ENCODE measurements at regions not wholly inside any gene's neighbourhood (a gene's known extent, or its start where the extent isn't known, plus 50 kb on each side); places are given as distances from the start of the nearest gene placed in this dataset.

GRCh38 chr9:119451426-119451825 lies 82.2 kb upstream of the BRINP1 start:
- Histone ChIP-seq H3K27me3 (ENCODE audit: control insufficient read depth in 3 of 3, insufficient read depth in 3 of 3, low read length in 3 of 3) (no peaks in the 10 kb centered on the region), H3K27ac (ENCODE audit: low read depth in 1 of 3, low read length in 2 of 3) (no peak overlapping the region), H3K36me3 (ENCODE audit: control insufficient read depth in 3 of 3, insufficient read depth in 2 of 3, low read depth in 1 of 3, low read length in 3 of 3) (no peaks in the 10 kb centered on the region), H3K4me3 (ENCODE audit: low read depth in 1 of 3, low read length in 3 of 3) (no peak overlapping the region), H3K9me3 (ENCODE audit: control insufficient read depth in 2 of 2, insufficient read depth in 1 of 2, low read depth in 1 of 2, low read length in 1 of 2) (no peaks in the 10 kb centered on the region), H3K4me1 (ENCODE audit: control insufficient read depth in 3 of 3, insufficient read depth in 2 of 3, low read depth in 1 of 3, low read length in 2 of 3) (peaks cover 0 to 4% (median 0%) of the 10 kb centered on the region in 3 donors)
- DNase-seq (peak in 1 of 2 donors; percentile 80), FAIRE-seq (no peak)

- WGBS, 3 donors, result 54 to 65% (median 57%) methylated on average over 4 of the region's 4 CpGs
- H3K27me3 ChIP-seq (ENCODE audit: control insufficient read depth in 3 of 3, insufficient read depth in 3 of 3, low read length in 3 of 3), result no peaks in the 10 kb centered on the region
- H3K9me3 ChIP-seq (ENCODE audit: control insufficient read depth in 2 of 2, insufficient read depth in 1 of 2, low read depth in 1 of 2, low read length in 1 of 2), result no peaks in the 10 kb centered on the region
- H3K27ac ChIP-seq (ENCODE audit: low read depth in 1 of 3, low read length in 2 of 3), result no peak overlapping the region
- H3K36me3 ChIP-seq (ENCODE audit: control insufficient read depth in 3 of 3, insufficient read depth in 2 of 3, low read depth in 1 of 3, low read length in 3 of 3), result no peaks in the 10 kb centered on the region
- peaks cover 0 to 2% (median 2%) of the 10 kb centered on the region in 3 donors for H3K4me1 ChIP-seq (ENCODE audit: control insufficient read depth in 3 of 3, insufficient read depth in 2 of 3, low read depth in 1 of 3, low read length in 2 of 3)
- DNase-seq (no peak), FAIRE-seq (no peak)
- H3K4me3 ChIP-seq (ENCODE audit: low read depth in 1 of 3, low read length in 3 of 3), result no peak overlapping the region
Measured at GRCh38 chr9:119443179-119443578, 73.9 kb upstream of the BRINP1 start.

GRCh38 chr9:119441832-119442231 lies 72.6 kb upstream of the BRINP1 start:
- H3K27me3 ChIP-seq (ENCODE audit: control insufficient read depth in 3 of 3, insufficient read depth in 3 of 3, low read length in 3 of 3), result no peaks in the 10 kb centered on the region
- DNase-seq, result no peak
- H3K27ac ChIP-seq (ENCODE audit: low read depth in 1 of 3, low read length in 2 of 3), result no peak overlapping the region
- no peak overlapping the region for H3K4me3 ChIP-seq (ENCODE audit: low read depth in 1 of 3, low read length in 3 of 3)
- H3K9me3 ChIP-seq (ENCODE audit: control insufficient read depth in 2 of 2, insufficient read depth in 1 of 2, low read depth in 1 of 2, low read length in 1 of 2), result no peaks in the 10 kb centered on the region
- FAIRE-seq, result no peak
- H3K36me3 ChIP-seq (ENCODE audit: control insufficient read depth in 3 of 3, insufficient read depth in 2 of 3, low read depth in 1 of 3, low read length in 3 of 3), result no peaks in the 10 kb centered on the region
- WGBS, 3 donors, result 63 to 74% (median 69%) methylated on average over 1 of the region's 1 CpG
- peaks cover 0 to 2% (median 0%) of the 10 kb centered on the region in 3 donors for H3K4me1 ChIP-seq (ENCODE audit: control insufficient read depth in 3 of 3, insufficient read depth in 2 of 3, low read depth in 1 of 3, low read length in 2 of 3)

GRCh38 chr9:119441338-119441737 lies 72.1 kb upstream of the BRINP1 start:
- Histone ChIP-seq H3K4me3 (ENCODE audit: low read depth in 1 of 3, low read length in 3 of 3) (no peak overlapping the region), H3K27me3 (ENCODE audit: control insufficient read depth in 3 of 3, insufficient read depth in 3 of 3, low read length in 3 of 3) (no peaks in the 10 kb centered on the region), H3K36me3 (ENCODE audit: control insufficient read depth in 3 of 3, insufficient read depth in 2 of 3, low read depth in 1 of 3, low read length in 3 of 3) (no peaks in the 10 kb centered on the region), H3K4me1 (ENCODE audit: control insufficient read depth in 3 of 3, insufficient read depth in 2 of 3, low read depth in 1 of 3, low read length in 2 of 3) (peaks cover 0 to 2% (median 0%) of the 10 kb centered on the region in 3 donors), H3K27ac (ENCODE audit: low read depth in 1 of 3, low read length in 2 of 3) (no peak overlapping the region), H3K9me3 (ENCODE audit: control insufficient read depth in 2 of 2, insufficient read depth in 1 of 2, low read depth in 1 of 2, low read length in 1 of 2) (no peaks in the 10 kb centered on the region)
- no peak for DNase-seq
- FAIRE-seq, result no peak
- 27 to 35% (median 28%) methylated on average over 2 of the region's 2 CpGs for WGBS, 3 donors

- DNase-seq (no peak), FAIRE-seq (no peak)
- Histone ChIP-seq H3K9me3 (ENCODE audit: control insufficient read depth in 2 of 2, insufficient read depth in 1 of 2, low read depth in 1 of 2, low read length in 1 of 2) (no peaks in the 10 kb centered on the region), H3K27ac (ENCODE audit: low read depth in 1 of 3, low read length in 2 of 3) (no peak overlapping the region), H3K36me3 (ENCODE audit: control insufficient read depth in 3 of 3, insufficient read depth in 2 of 3, low read depth in 1 of 3, low read length in 3 of 3) (no peaks in the 10 kb centered on the region), H3K4me3 (ENCODE audit: low read depth in 1 of 3, low read length in 3 of 3) (no peak overlapping the region), H3K27me3 (ENCODE audit: control insufficient read depth in 3 of 3, insufficient read depth in 3 of 3, low read length in 3 of 3) (no peaks in the 10 kb centered on the region), H3K4me1 (ENCODE audit: control insufficient read depth in 3 of 3, insufficient read depth in 2 of 3, low read depth in 1 of 3, low read length in 2 of 3) (no peaks in the 10 kb centered on the region)
- WGBS, 3 donors, result 45 to 78% (median 58%) methylated on average over 2 of the region's 2 CpGs
Measured at GRCh38 chr9:119436261-119436660, 67.0 kb upstream of the BRINP1 start.

GRCh38 chr9:119435076-119435475 lies 65.8 kb upstream of the BRINP1 start:
- Histone ChIP-seq H3K4me1 (ENCODE audit: control insufficient read depth in 3 of 3, insufficient read depth in 2 of 3, low read depth in 1 of 3, low read length in 2 of 3) (no peaks in the 10 kb centered on the region), H3K9me3 (ENCODE audit: control insufficient read depth in 2 of 2, insufficient read depth in 1 of 2, low read depth in 1 of 2, low read length in 1 of 2) (no peaks in the 10 kb centered on the region), H3K27ac (ENCODE audit: low read depth in 1 of 3, low read length in 2 of 3) (no peak overlapping the region), H3K27me3 (ENCODE audit: control insufficient read depth in 3 of 3, insufficient read depth in 3 of 3, low read length in 3 of 3) (no peaks in the 10 kb centered on the region), H3K4me3 (ENCODE audit: low read depth in 1 of 3, low read length in 3 of 3) (no peak overlapping the region), H3K36me3 (ENCODE audit: control insufficient read depth in 3 of 3, insufficient read depth in 2 of 3, low read depth in 1 of 3, low read length in 3 of 3) (no peaks in the 10 kb centered on the region)
- 70 to 78% (median 74%) methylated on average over 1 of the region's 1 CpG for WGBS, 3 donors
- no peak for DNase-seq
- no peak for FAIRE-seq

- H3K4me1 ChIP-seq (ENCODE audit: control insufficient read depth in 3 of 3, insufficient read depth in 2 of 3, low read depth in 1 of 3, low read length in 2 of 3), result no peaks in the 10 kb centered on the region
- H3K9me3 ChIP-seq (ENCODE audit: control insufficient read depth in 2 of 2, insufficient read depth in 1 of 2, low read depth in 1 of 2, low read length in 1 of 2), result no peaks in the 10 kb centered on the region
- H3K4me3 ChIP-seq (ENCODE audit: low read depth in 1 of 3, low read length in 3 of 3), result no peak overlapping the region
- H3K36me3 ChIP-seq (ENCODE audit: control insufficient read depth in 3 of 3, insufficient read depth in 2 of 3, low read depth in 1 of 3, low read length in 3 of 3), result no peaks in the 10 kb centered on the region
- H3K27me3 ChIP-seq (ENCODE audit: control insufficient read depth in 3 of 3, insufficient read depth in 3 of 3, low read length in 3 of 3), result no peaks in the 10 kb centered on the region
- 58 to 66% (median 61%) methylated on average over 2 of the region's 2 CpGs for WGBS, 3 donors
- no peak overlapping the region for H3K27ac ChIP-seq (ENCODE audit: low read depth in 1 of 3, low read length in 2 of 3)
- FAIRE-seq, result no peak
- DNase-seq, result no peak
Measured at GRCh38 chr9:119432428-119432827, 63.2 kb upstream of the BRINP1 start.

- Histone ChIP-seq H3K4me3 (ENCODE audit: low read depth in 1 of 3, low read length in 3 of 3) (no peak overlapping the region), H3K27ac (ENCODE audit: low read depth in 1 of 3, low read length in 2 of 3) (no peak overlapping the region), H3K36me3 (ENCODE audit: control insufficient read depth in 3 of 3, insufficient read depth in 2 of 3, low read depth in 1 of 3, low read length in 3 of 3) (no peaks in the 10 kb centered on the region), H3K4me1 (ENCODE audit: control insufficient read depth in 3 of 3, insufficient read depth in 2 of 3, low read depth in 1 of 3, low read length in 2 of 3) (no peaks in the 10 kb centered on the region), H3K27me3 (ENCODE audit: control insufficient read depth in 3 of 3, insufficient read depth in 3 of 3, low read length in 3 of 3) (no peaks in the 10 kb centered on the region), H3K9me3 (ENCODE audit: control insufficient read depth in 2 of 2, insufficient read depth in 1 of 2, low read depth in 1 of 2, low read length in 1 of 2) (no peaks in the 10 kb centered on the region)
- no peak for DNase-seq
- WGBS, 3 donors, result 76 to 79% (median 76%) methylated on average over 4 of the region's 4 CpGs
- no peak for FAIRE-seq
Measured at GRCh38 chr9:119429302-119429701, 60.1 kb upstream of the BRINP1 start.

GRCh38 chr9:119420231-119420630 lies 51.0 kb upstream of the BRINP1 start:
- Histone ChIP-seq H3K27me3 (ENCODE audit: control insufficient read depth in 3 of 3, insufficient read depth in 3 of 3, low read length in 3 of 3) (no peaks in the 10 kb centered on the region), H3K4me3 (ENCODE audit: low read depth in 1 of 3, low read length in 3 of 3) (no peak overlapping the region), H3K4me1 (ENCODE audit: control insufficient read depth in 3 of 3, insufficient read depth in 2 of 3, low read depth in 1 of 3, low read length in 2 of 3) (no peaks in the 10 kb centered on the region), H3K9me3 (ENCODE audit: control insufficient read depth in 2 of 2, insufficient read depth in 1 of 2, low read depth in 1 of 2, low read length in 1 of 2) (no peaks in the 10 kb centered on the region), H3K27ac (ENCODE audit: low read depth in 1 of 3, low read length in 2 of 3) (no peak overlapping the region), H3K36me3 (ENCODE audit: control insufficient read depth in 3 of 3, insufficient read depth in 2 of 3, low read depth in 1 of 3, low read length in 3 of 3) (no peaks in the 10 kb centered on the region)
- DNase-seq (no peak), FAIRE-seq (no peak)
- 32 to 55% (median 35%) methylated on average over 2 of the region's 2 CpGs for WGBS, 3 donors

Data from small intestine (tissue), 7 donors.